Astrocyte (in vitro differentiated cells and primary cell): ENCODE measurements at regions not wholly inside any gene's neighbourhood (a gene's known extent, or its start where the extent isn't known, plus 50 kb on each side); places are given as distances from the start of the nearest gene placed in this dataset.

Source experiments
- CTCF ChIP-seq: IDR thresholded peaks from 2 replicates; pipeline ENCODE4 v1.5.1; 2011; ENCODE audit warnings: low read depth, mild to moderate bottlenecking, inconsistent platforms, low read length, moderate library complexity; ENCODE audit not compliant: insufficient read depth
- EZH2 ChIP-seq: IDR thresholded peaks from 2 replicates; pipeline ENCODE4 v1.6.1; 2012; ENCODE audit warnings: mild to moderate bottlenecking, low read length, inconsistent platforms; ENCODE audit not compliant: insufficient read depth

- TF ChIP-seq CTCF (no peak), EZH2 (no peak)
Measured at GRCh38 chr3:69660631-69661030, 78.6 kb upstream of the MITF start.
